Activated effector memory CD4-positive, alpha-beta T cell treated with Interleukin-2 at 50 U/mL for 16 hours (primary cell): ENCODE measurements at regions not wholly inside any gene's neighbourhood (a gene's known extent, or its start where the extent isn't known, plus 50 kb on each side); places are given as distances from the start of the nearest gene placed in this dataset.

ENCODE experiments used
- DNase-seq: peaks from one replicate; pipeline ENCODE4 v3.0.0-alpha.2; 2020

GRCh38 chr1:199776768-199777497 is 250.6 kb upstream of the NR5A2 start:
- no peak for DNase-seq

- no peak for DNase-seq
These were observed 249.1 kb upstream of the NR5A2 start for GRCh38 chr1:199778324-199778955.

- DNase-seq = no peak
These were observed 247.4 kb upstream of the NR5A2 start for GRCh38 chr1:199780091-199780490.

- no peak for DNase-seq
These were observed 246.4 kb upstream of the NR5A2 start for GRCh38 chr1:199780948-199781670.

- DNase-seq = no peak
These were observed 243.2 kb upstream of the NR5A2 start for GRCh38 chr1:199784138-199784895.

GRCh38 chr1:199786695-199787094 is 240.8 kb upstream of the NR5A2 start:
- DNase-seq = no peak

- no peak for DNase-seq
These were observed 238.4 kb upstream of the NR5A2 start for GRCh38 chr1:199789141-199789540.

- no peak for DNase-seq
These were observed 236.0 kb upstream of the NR5A2 start for GRCh38 chr1:199791495-199791894.

- DNase-seq = no peak
These were observed 234.6 kb upstream of the NR5A2 start for GRCh38 chr1:199792874-199793273.

- no peak for DNase-seq
These were observed 233.2 kb upstream of the NR5A2 start for GRCh38 chr1:199794105-199794863.

GRCh38 chr1:199799116-199799515 is 228.4 kb upstream of the NR5A2 start:
- DNase-seq = no peak

- no peak for DNase-seq
These were observed 223.0 kb upstream of the NR5A2 start for GRCh38 chr1:199804526-199804925.

- DNase-seq = no peak
These were observed 219.2 kb upstream of the NR5A2 start for GRCh38 chr1:199808110-199808870.

GRCh38 chr1:199809311-199809710 is 218.2 kb upstream of the NR5A2 start:
- DNase-seq = no peak

- DNase-seq = no peak
These were observed 216.3 kb upstream of the NR5A2 start for GRCh38 chr1:199811163-199811562.

GRCh38 chr1:199813198-199813597 is 214.3 kb upstream of the NR5A2 start:
- no peak for DNase-seq

GRCh38 chr1:199815947-199816346 is 211.6 kb upstream of the NR5A2 start:
- no peak for DNase-seq

- no peak for DNase-seq
These were observed 210.2 kb upstream of the NR5A2 start for GRCh38 chr1:199817266-199817665.

GRCh38 chr1:199821029-199821779 is 206.3 kb upstream of the NR5A2 start:
- DNase-seq = no peak

GRCh38 chr1:199832451-199832850 is 195.1 kb upstream of the NR5A2 start:
- no peak for DNase-seq

- DNase-seq = no peak
These were observed 192.8 kb upstream of the NR5A2 start for GRCh38 chr1:199834711-199835110.
